Hematopoietic multipotent progenitor cell treated with erythropoietin and hydrocortisone succinate and interleukin-3 and kit ligand, for 4 days (in vitro differentiated cells): ENCODE measurements at regions not wholly inside any gene's neighbourhood (a gene's known extent, or its start where the extent isn't known, plus 50 kb on each side); places are given as distances from the start of the nearest gene placed in this dataset.

Experiments used
- DNase-seq: peaks from one replicate; pipeline ENCODE4 v3.0.0-alpha.2; 2015

DNA sequence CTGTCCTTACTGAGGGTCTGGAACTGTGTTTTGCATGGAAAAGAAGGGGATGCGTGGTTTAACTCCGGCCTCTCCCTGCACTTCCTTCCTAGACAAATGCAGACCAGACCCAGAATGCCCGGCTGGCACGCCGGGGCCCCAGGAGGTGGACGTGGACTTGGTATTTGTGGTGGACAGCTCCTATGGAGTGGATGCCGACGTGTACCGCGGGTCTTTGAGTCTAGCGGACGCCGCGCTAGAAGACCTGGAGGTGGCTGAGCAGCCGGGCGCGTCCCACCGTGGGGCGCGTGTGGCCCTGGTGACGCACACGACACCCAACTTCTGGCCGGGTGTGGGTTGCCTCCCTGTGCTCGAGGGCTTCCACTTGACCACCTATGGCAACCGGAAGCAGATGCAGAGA, 81.8 kb upstream of the COL6A5 start:
- no peak for DNase-seq

DNA sequence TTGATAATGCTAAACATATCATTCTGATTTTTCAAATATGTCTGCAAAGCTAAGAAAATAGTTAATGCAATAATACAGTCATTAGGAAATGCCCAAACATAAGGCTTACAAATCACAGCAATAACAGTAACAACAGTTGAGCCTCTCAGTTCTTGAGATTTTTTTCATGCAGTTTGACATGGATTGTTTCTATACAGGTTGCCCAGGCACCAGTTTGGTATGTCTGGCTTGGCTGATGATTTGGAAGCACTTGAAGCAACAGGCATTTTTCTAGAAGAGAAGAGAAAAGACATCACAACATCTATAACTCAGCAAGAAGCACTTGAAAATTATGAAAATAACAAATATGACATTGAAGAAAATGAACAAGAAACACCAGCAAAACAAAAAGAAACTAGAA, 78.7 kb upstream of the COL6A5 start:
- no peak for DNase-seq

DNA sequence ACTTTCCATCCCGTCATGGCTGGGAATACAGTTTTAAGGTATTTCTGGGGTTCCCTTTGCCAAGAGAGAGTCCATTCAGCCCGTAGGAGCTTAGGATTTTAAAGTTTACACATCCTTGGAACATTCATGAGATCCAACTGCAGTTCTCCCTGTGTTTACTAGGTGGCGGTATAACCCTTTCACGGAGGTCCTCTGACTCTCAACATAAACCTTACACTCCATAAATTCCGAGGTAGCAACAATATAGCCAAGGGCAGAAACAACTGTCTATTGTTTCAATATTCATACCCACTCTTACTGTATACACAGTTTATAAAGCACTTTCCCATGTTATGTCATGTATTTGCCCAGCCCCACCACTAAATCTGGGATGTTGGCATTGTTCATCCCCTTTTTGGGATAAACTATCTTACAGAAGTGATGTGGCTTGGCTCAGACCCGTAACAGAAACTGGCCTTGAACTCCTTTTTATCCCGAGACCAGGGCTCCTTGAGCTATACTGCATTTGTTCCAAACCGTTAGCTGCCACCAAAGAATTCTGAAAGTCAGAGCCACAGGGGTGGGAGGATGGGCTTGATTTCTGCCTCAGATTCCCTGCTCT, 69.2 kb upstream of the COL6A5 start:
- DNase-seq = peak; percentile 81

DNA sequence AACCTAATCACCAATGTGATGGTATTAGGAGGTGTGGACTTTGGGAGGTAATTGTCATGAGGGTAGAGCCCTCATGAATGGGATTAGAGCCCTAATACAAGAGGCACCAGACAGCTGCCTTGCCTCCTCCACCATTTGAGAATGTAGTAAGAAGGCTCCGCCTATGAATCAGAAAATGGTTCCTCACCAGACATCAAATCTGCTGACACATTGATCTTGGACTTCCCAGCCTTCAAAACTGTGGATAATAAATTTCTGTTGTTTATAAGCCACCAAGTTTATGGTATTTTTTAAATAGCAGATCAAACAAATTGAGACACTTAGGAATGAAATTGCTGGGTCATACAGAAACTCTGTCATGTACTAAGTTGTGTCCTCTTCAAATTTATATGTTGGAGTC, 56.8 kb upstream of the COL6A5 start:
- no peak for DNase-seq

DNA sequence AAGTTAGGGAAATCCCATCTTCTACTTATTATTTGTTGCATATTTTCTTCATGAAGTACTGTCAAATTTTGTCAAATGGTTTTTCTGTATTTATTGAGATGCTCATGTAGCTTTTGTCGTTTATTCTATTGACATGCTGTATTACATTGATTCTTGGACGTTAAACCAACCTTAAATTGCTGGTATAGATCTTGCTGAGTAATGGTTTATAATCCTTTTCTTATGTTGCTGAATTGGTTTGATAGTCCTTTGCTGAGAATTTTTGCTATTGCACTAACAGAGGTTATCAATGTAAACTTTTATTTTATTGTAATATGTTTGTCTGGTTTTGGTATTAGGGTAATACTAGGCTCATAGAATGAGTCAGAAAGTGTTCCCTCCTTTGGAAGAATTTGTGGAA, 54.3 kb upstream of the COL6A5 start:
- DNase-seq = no peak

DNA sequence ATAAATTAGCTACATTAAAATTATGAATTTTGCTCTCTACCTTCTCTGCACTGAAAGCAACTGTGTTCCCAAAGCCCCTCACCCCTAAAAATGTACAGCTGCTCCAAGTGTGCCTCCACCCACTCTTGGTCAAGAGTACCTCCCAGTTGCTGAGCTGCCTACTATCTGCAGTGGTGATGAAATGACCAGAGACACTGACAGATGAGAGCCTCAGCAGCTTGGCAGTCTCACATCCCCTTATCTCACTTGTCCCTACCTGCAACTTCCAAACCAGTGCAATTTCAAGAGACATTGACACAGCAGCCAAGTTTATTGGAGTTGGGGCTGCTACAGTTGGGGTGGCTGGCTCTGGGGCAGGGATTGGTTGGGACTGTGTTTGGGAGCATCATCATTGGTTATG, 52.2 kb upstream of the COL6A5 start:
- DNase-seq = no peak
